SJSA1 (cell line): ENCODE measurements at regions not wholly inside any gene's neighbourhood (a gene's known extent, or its start where the extent isn't known, plus 50 kb on each side); places are given as distances from the start of the nearest gene placed in this dataset.

Experiments
- DNase-seq, 2 experiments: peaks; one replicate each; pipeline ENCODE4 v3.0.0-alpha.2; 2015 to 2020; ENCODE audit warnings: low spot score in 2 of 2, low read depth in 1 of 2
- H3K27ac ChIP-seq: fragments of 250-450 bp; sonication (Bioruptor Pico); 2 replicates; pipeline ENCODE4 v1.5.1; 2020; ENCODE audit warnings: mild to moderate bottlenecking, moderate library complexity
- H3K27me3 ChIP-seq: fragments of 250-450 bp; sonication (Bioruptor Pico); replicated peaks from 2 replicates; pipeline ENCODE4 v1.5.1; 2020; ENCODE audit warnings: mild to moderate bottlenecking, moderate library complexity
- H3K36me3 ChIP-seq: fragments of 250-450 bp; sonication (Bioruptor Pico); 2 replicates; pipeline ENCODE4 v1.5.1; 2020; ENCODE audit warnings: mild to moderate bottlenecking
- H3K4me1 ChIP-seq: fragments of 250-450 bp; sonication (Bioruptor Pico); replicated peaks from 2 replicates; pipeline ENCODE4 v1.6.1; 2021; ENCODE audit warnings: mild to moderate bottlenecking
- H3K4me3 ChIP-seq: fragments of 250-450 bp; sonication (Bioruptor Pico); 2 replicates; pipeline ENCODE4 v1.5.1; 2020; ENCODE audit warnings: mild to moderate bottlenecking
- H3K9me3 ChIP-seq: fragments of 250-450 bp; sonication (Bioruptor Pico); replicated peaks from 2 replicates; pipeline ENCODE4 v1.5.1; 2020; ENCODE audit warnings: mild to moderate bottlenecking

DNA sequence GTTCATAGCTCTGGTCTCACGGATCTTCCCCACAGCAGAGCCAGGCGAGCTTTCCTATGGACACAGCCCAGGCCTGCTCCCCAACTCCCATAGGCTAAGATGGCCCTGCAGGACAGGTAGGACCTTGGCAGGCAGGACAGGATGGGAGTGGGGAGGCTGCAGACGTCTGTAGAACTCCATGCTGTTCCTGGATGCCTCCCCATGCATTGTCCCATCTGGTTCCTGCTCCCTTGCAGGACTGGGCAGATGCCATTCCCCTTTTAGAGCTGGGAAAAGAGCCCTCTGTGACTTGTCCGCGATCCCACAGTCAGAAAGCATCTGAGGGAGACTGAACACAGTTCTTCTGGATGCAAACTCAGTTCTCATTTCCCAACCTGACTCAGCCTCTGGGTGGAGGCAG lies 71.9 kb upstream of the ATP5PO start:
- Histone ChIP-seq H3K27ac (no peak overlapping the region), H3K36me3 (no peaks in the 10 kb centered on the region), H3K9me3 (no peaks in the 10 kb centered on the region), H3K4me3 (no peak overlapping the region), H3K27me3 (no peaks in the 10 kb centered on the region), H3K4me1 (no peaks in the 10 kb centered on the region)
- no peak for DNase-seq

DNA sequence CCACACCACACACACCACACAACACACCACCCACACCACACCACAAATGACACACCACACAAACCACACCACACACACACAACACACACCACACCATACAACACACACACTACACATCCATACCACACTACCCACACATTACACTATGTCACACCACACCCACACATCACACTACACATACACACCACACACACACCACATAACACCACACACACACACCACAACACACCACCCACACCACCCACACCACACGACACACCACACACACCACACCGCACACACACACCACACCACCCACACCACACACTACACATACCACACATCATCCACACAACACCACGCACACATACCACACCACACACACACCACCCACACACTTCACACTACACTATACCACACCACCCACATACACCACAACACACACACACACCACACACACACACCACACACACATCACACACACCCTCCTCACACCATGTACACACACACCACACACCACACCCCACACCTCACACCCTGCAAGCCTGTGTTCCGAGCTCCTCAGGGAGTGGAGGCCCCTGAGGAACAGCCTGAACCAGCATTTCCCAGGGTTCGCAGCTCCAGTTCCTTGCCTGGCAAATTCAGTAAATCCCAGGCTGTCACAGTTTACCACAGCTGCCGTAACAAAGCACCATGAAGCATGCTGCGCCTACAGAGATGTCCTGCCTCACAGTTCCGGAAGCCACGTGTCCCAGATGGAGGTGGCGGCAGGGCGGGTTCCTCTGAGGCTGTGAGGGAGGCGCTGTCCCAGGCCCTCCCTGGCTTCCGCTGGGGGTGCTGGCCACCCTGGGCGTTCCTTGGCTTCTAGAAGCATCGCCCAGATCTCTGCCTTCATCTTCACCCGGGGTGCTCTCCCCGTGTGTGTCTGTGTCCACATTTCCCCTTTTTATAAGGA lies 69.8 kb upstream of the ATP5PO start:
- Histone ChIP-seq H3K36me3 (no peaks in the 10 kb centered on the region), H3K9me3 (no peaks in the 10 kb centered on the region), H3K27ac (no peak overlapping the region), H3K4me1 (no peaks in the 10 kb centered on the region), H3K27me3 (no peaks in the 10 kb centered on the region), H3K4me3 (no peak overlapping the region)
- DNase-seq = no peak

DNA sequence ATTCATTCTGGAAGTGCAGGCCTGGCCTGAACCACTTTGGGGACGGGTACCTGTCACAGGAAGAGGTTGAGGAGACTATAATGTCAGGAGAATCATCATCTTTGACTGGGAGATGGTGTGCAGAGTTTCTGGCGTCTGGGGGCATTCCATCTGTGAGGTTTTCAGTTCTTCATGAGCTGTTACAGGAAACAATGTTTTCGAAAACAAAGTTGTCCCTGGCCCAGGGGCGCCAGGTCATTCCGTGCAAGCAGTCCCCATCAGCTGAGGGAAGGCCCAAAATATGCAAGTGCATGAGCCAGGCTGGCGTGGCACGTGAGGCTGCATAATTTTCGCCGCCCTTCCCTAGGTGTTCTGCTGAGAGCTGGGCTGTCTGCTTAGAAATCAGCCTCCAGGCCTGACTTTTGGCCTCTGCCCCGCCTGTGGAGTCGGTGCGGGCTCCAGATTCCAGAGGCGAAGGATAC lies 68.4 kb upstream of the ATP5PO start:
- Histone ChIP-seq H3K36me3 (no peaks in the 10 kb centered on the region), H3K4me1 (no peaks in the 10 kb centered on the region), H3K27ac (no peak overlapping the region), H3K27me3 (no peaks in the 10 kb centered on the region), H3K4me3 (no peak overlapping the region), H3K9me3 (no peaks in the 10 kb centered on the region)
- DNase-seq = no peak

DNA sequence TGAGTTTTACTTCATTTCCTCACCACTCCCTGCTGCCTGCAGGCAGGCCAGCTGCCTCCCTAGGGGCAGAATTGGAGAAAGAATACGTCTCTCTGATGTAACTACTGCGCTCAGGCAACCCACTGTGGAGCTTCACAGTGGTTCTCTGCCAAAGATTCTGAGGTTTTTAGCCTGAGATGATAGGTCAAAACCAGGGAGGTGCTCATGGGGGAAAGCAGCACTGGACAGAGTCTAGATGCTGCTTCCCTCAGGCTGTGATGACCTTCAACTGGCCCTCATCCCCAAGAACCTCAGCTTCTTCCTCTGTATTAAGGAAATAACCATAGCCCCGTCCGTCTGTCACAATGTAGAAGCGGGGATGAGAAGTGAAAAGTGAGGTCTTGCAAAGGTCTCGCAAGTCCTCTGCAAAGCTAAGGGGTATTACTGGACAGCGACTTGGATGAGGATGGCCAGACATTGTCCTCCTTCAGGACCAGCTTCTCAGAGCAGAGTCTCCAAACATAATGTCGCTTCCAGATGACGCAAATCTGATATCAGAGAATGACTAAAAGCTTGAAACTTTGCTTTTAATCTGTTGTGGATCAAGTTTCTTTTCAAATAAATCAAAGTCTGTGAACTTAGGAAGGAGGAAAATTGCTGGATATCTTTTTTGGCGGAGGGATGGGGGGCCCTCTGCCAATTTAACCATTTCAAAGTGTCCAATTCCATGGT lies 65.9 kb upstream of the ATP5PO start:
- no peaks in the 10 kb centered on the region for H3K27me3 ChIP-seq
- H3K9me3 ChIP-seq = no peaks in the 10 kb centered on the region
- no peak for DNase-seq

DNA sequence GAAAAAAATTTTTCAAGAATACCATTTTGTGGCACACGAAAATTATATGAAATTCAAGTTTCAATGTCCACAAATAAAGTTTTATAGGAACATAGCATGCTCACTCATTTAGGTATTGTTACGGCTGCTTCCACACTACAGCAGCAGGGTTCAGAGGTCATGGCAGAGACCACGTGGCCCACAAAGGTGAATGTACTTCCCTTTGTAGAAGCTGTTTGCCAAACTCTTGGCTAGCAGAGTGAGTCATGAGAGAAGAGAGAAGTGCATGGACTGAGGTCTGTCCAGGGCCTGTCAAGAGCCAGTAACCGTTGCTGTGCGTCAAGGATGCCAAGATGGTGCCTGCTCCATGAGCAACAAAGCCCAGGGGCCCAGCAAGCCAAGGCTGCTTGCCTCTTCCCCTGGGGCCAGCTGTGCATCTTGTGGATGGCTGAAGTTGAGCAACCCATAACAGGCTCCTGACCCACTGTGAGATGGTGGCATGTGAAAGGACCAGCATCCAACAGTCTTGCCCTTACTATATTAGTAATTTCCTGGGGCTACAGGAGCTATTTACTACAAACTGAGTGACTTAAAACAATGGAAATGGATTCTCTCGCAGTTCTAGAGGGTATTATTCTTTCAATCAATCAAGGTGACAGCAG lies 64.8 kb upstream of the ATP5PO start:
- Histone ChIP-seq H3K4me1 (peaks cover 24% of the 10 kb centered on the region), H3K9me3 (no peaks in the 10 kb centered on the region), H3K27me3 (no peaks in the 10 kb centered on the region), H3K36me3 (no peaks in the 10 kb centered on the region), H3K27ac (no peak overlapping the region), H3K4me3 (no peak overlapping the region)
- no peak for DNase-seq

More for the DNA sequence above, 65.9 kb upstream of the ATP5PO start:
- Histone ChIP-seq H3K27ac (no peak overlapping the region), H3K36me3 (no peaks in the 10 kb centered on the region), H3K4me1 (peaks cover 13% of the 10 kb centered on the region), H3K4me3 (no peak overlapping the region)

DNA sequence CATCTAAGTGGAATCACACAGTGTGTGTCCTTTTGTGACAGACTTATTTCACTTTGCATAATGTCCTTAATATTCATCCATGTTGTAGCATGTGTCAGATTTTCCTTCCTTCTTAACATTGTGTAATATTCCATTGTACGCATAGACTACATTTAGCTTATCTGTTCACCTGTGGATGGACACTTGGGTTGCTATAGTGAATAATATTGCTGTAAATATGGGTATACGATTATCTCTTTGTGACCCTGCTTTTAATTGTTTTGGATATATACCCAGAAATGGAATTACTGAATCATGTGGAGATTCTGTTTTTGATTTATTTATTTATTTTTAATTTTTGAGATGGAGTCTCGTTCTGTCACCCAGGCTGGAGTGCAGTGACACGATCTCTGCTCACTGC lies 63.0 kb upstream of the ATP5PO start:
- Histone ChIP-seq H3K27me3 (no peaks in the 10 kb centered on the region), H3K4me3 (no peak overlapping the region), H3K9me3 (no peaks in the 10 kb centered on the region), H3K4me1 (peaks cover 36% of the 10 kb centered on the region), H3K27ac (no peak overlapping the region), H3K36me3 (no peaks in the 10 kb centered on the region)
- no peak for DNase-seq

DNA sequence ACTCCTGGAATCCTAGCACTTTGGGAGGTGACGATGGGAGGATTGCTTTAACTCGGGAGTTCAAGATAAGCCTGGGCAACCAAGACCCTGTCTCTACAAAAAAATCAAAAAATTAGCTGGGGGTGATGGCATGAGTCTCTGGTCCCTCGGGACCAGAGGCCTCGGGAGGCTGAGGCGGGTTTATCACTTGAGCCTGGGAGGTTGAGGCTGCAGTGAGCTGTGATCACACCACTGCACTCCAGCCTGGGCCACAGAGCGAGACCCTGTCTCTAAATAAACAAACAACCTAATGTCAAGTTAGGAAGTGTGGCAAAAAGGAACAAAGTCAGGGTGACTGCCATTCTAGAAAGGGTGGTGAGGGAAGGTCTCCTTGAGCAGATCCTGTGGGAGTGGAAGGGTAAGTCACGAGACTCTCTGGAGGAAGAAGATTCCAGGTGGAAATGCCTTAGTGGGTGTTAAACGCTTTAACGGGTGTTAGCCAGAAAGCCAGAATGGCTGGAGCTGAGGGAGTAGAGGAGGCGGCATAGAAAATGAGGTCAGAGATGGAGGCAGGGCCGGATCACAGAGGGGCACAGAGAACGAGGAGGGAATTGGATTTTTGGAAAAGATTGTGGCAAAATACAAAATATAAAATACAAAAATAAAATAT lies 62.2 kb upstream of the ATP5PO start:
- Histone ChIP-seq H3K27ac (peak overlapping the region; percentile 97), H3K4me3 (no peak overlapping the region), H3K9me3 (no peaks in the 10 kb centered on the region), H3K4me1 (peaks cover 36% of the 10 kb centered on the region), H3K27me3 (no peaks in the 10 kb centered on the region), H3K36me3 (no peaks in the 10 kb centered on the region)
- DNase-seq = no peak

DNA sequence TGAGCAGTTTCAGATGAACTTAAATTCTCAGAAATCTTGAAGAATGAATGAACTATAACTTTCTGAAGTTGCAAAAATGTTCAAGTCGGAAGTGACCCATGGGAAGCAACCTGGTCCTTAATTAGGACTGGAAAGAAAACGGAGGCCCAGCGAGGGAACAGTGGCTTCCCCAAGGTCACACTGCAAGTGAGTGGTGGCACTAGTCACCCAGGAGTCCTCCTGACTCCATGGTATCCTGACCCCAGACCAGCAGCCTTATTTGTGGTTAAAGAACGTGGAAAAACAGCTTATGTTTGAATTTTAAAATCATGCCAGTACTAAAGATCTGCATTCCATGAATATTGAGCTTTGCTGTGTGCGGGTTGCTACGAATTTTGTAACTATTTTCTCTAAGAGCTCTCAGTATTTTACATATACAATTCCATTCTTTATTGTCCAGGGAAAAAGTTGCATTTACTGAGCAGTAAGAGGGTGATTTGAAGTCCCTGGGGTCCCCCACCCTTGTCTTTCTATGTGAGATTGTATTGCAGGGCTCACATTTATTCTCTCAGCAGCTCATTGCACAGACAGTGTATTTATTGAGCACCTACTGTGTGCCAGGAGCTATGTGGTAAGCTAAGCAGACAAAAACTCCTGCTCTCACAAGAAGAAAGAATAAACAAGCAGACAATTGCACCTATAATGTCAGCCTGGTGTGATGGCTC lies 61.6 kb upstream of the ATP5PO start:
- peak overlapping the region; percentile 97 for H3K27ac ChIP-seq
- DNase-seq = no peak
- peaks cover 41% of the 10 kb centered on the region for H3K4me1 ChIP-seq
- H3K4me3 ChIP-seq = no peak overlapping the region
- no peaks in the 10 kb centered on the region for H3K36me3 ChIP-seq
- no peaks in the 10 kb centered on the region for H3K9me3 ChIP-seq
- H3K27me3 ChIP-seq = no peaks in the 10 kb centered on the region

DNA sequence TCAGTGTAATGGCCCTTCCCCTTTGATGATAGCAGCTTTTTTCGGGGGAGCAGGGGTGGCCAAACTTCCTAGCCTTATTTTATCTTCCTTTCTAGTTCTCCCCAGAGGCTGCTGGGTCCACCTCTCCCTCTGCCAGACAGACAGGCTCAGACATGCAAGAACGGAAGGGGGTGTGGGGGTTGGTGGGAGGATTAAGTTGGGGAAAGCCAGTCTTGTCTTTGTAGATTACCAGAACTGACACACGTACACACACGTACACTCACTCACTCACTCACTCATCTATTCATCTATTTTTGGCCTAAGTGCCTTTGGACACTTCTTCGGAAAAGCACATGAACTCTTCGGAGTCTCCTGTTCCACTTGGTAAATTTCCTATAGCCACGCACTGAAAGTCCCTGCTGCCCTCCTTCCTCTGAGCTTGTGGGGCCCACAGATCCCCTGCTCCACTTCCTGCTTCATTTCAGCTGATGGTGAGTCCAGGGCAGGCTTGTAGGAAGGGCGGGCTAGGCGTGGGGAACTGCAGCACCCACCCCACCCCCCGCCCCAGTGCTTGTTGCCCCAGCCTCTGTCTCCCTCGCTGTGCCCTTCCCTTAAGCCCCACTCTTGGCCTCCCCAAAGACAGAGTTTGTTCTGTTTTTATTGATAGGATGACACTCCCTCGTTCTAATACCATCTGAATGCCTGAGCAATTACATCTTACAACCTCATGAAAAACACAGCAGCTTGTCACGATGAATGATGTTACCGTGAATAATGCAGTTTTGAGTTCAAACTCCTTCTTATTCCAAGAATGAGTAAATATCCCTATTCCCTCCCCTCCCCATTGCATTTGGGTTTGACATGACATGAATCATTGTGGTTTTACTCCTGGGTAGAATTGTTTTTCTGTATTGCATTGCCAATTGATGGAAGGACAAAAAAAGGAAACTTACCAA lies 60.7 kb upstream of the ATP5PO start:
- no peak overlapping the region for H3K4me3 ChIP-seq

DNA sequence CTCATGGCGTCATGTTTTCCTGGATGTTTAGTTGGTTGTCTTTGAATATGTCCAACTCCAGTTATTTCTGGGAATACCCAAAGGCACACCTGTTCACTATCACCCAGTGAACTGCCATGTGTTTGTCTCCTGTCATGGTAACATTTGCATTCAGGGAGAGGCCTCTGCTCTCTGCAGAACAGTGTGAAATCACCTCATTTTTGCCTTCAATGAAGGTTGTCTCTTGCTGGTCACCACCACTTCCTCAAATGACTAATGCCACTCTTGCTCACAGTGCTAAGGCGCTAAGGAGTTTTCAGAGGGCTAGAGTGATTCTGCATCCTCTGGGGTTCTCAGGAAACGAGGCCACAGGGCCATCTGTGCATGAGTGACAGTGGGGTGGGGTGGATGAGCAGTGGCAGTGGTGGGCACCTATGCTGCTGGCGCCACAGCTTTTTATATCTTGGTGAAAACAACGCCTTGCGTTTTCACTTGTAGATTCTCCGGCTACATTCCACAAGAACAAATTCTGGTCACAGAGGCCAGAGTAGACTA lies 60.0 kb upstream of the ATP5PO start:
- peak overlapping the region; percentile 97 for H3K27ac ChIP-seq
- no peaks in the 10 kb centered on the region for H3K36me3 ChIP-seq
- no peak overlapping the region for H3K4me3 ChIP-seq
- peaks cover 57% of the 10 kb centered on the region for H3K4me1 ChIP-seq
- H3K9me3 ChIP-seq = no peaks in the 10 kb centered on the region
- peak; percentile 59 to 63 for DNase-seq
- H3K27me3 ChIP-seq = no peaks in the 10 kb centered on the region

More for the DNA sequence above, 60.7 kb upstream of the ATP5PO start:
- Histone ChIP-seq H3K36me3 (no peaks in the 10 kb centered on the region), H3K4me1 (peaks cover 49% of the 10 kb centered on the region), H3K27me3 (no peaks in the 10 kb centered on the region), H3K27ac (peak overlapping the region; percentile 97), H3K9me3 (no peaks in the 10 kb centered on the region)
- peak; percentile 78 to 95 for DNase-seq

DNA sequence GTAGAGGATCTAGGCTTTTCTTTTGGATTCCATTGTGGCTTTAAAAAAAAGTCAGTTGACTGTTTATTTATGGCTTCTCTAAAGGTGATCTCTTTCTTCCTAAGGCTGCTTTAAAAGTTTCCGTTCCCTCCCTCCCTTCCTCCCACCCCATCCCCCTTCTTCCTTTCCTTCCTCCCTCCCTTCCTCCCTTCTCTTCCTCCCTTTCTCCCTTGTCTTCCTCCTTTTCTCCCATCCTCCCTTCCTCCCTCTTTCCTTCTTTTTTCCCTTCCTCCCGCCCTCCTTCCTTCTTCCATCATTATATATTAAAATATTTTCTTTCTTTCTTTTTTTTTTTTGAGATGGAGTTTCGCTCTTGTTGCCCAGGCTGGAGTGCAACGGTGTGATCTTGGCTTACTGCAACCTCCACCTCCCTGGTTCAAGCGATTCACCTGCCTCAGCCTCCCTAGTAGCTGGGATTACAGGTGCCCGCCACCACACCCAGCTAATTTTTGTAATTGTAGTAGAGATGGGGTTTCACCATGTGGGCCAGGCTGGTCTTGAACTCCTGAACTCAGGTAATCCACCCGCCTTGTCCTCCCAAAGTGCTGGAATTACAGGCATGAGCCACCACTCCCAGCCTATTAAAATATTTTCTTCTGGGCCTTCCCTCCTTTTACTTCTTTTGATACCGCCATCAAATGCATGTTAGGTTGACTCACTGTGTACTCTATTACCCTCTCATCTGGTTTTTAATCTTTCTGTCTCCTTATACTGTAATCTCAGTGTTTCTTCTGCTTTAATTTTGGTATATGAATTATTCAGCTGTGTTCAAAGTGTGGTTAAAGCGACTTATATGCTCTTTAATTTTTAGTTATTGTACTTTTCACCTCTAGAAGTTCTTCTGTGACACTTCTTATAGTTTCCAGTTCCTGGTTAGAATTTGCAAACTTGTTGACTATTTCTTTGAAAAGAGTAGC lies 59.2 kb upstream of the ATP5PO start:
- H3K4me1 ChIP-seq = peaks cover 65% of the 10 kb centered on the region
- no peaks in the 10 kb centered on the region for H3K27me3 ChIP-seq
- peak in 1 of 2 experiments; percentile 12 for DNase-seq
- no peaks in the 10 kb centered on the region for H3K36me3 ChIP-seq
- peak overlapping the region; percentile 97 for H3K27ac ChIP-seq
- no peak overlapping the region for H3K4me3 ChIP-seq
- no peaks in the 10 kb centered on the region for H3K9me3 ChIP-seq
